ENCODE measurements at regions not wholly inside any gene's neighbourhood (a gene's known extent, or its start where the extent isn't known, plus 50 kb on each side); places are given as distances from the start of the nearest gene placed in this dataset.
A peak's percentile ranks its signal among the peaks of the same experiment; 100 is the strongest.

GRCh38 chr14:53796734-53797133 is 159.9 kb downstream of the BMP4 start:
- TF ChIP-seq JUND (IDR thresholded peaks at IDR 0.05; ENCODE audit: low read length) = no peak
- no peak for TF ChIP-seq NRF1 (IDR thresholded peaks at IDR 0.05; ENCODE audit: low read depth, low read length)
- no peak for TF ChIP-seq GABPA (IDR thresholded peaks at IDR 0.05; ENCODE audit: borderline replicate concordance, insufficient read depth, low read length)
- no peak overlapping the region for H2AFZ ChIP-seq (ENCODE audit: low read length)
- FAIRE-seq = no peak
- H3K27me3 ChIP-seq (replicated peaks in 1 of 4; ENCODE audit: control insufficient read depth in 3 of 4, extremely low read depth in 1 of 4, insufficient read depth in 3 of 4, low read length in 3 of 4) = no peaks in the 10 kb centered on the region
- no peaks in the 10 kb centered on the region for H3K9me3 ChIP-seq (ENCODE audit: insufficient read depth in 2 of 2, low read depth in 1 of 2, low read length in 1 of 2)
- H2BK120ac ChIP-seq (replicated peaks; ENCODE audit: low read depth, low read length) = no peak overlapping the region
- no peak overlapping the region for H3K4ac ChIP-seq (replicated peaks; ENCODE audit: insufficient read length, low read depth, low read length)
- no peaks in the 10 kb centered on the region for H3K79me1 ChIP-seq (ENCODE audit: low read depth, low read length)
- no peaks in the 10 kb centered on the region for H3K23me2 ChIP-seq (ENCODE audit: low read depth, low read length)
- H4K8ac ChIP-seq (ENCODE audit: extremely low read depth, insufficient read depth, low read length) = no peak overlapping the region
- ChIA-PET CTCF (ENCODE audit: partially characterized antibody) (interaction anchor here (2.1 kb wide), 1 partner anchor 532 kb away, joined by 4 read pairs; no protein-coding TSS in a partner anchor), POLR2A (ENCODE audit: partially characterized antibody) (no interaction called here)
- no peaks in the 10 kb centered on the region for H3K36me3 ChIP-seq (ENCODE audit: control insufficient read depth in 2 of 4, insufficient read depth in 4 of 4, low read length in 3 of 4)
- no peak overlapping the region for H4K91ac ChIP-seq (replicated peaks; ENCODE audit: insufficient read length, low read length)
- no peak overlapping the region for H2BK12ac ChIP-seq (ENCODE audit: low read depth, low read length)
- DNase-seq (ENCODE audit: low read depth in 1 of 2, low spot score in 2 of 2) = no peak
- no peak overlapping the region for H3K27ac ChIP-seq (ENCODE audit: low read depth, low read length)
- H3K9ac ChIP-seq (replicated peaks in 1 of 4; ENCODE audit: extremely low read depth in 1 of 4, low read depth in 3 of 4, low read length in 3 of 4) = no peak overlapping the region
- no peak overlapping the region for H3K4me3 ChIP-seq (ENCODE audit: extremely low read depth in 1 of 4, insufficient read depth in 2 of 4, low read depth in 3 of 4, low read length in 4 of 4)
- H4K5ac ChIP-seq (ENCODE audit: insufficient read length, low read depth, low read length) = no peak overlapping the region
- no peaks in the 10 kb centered on the region for H4K20me1 ChIP-seq (replicated peaks in 1 of 2; ENCODE audit: control insufficient read depth in 1 of 2, insufficient read depth in 2 of 2, low read length in 2 of 2)
- H3K79me2 ChIP-seq (ENCODE audit: control insufficient read depth in 1 of 2, insufficient read depth in 2 of 2, low read length in 2 of 2) = no peaks in the 10 kb centered on the region
- no peak overlapping the region for H3K14ac ChIP-seq (ENCODE audit: insufficient read length)
- peak overlapping the region; percentile 37; the same call in 1 of the 2 replicates for H2BK20ac ChIP-seq (ENCODE audit: low read length)
- H3K56ac ChIP-seq (replicated peaks; ENCODE audit: insufficient read length, low read depth, low read length) = no peak overlapping the region
- no peak overlapping the region for H2BK5ac ChIP-seq (ENCODE audit: low read depth, low read length)
- no peak overlapping the region for H3K4me2 ChIP-seq (ENCODE audit: insufficient read depth in 1 of 2, low read depth in 2 of 2, low read length in 2 of 2)
- 89% methylated on average over 1 of the region's 1 CpG; no CpG with 5 or more reads in 1 of the 2 experiments for WGBS, 2 experiments (ENCODE audit: extremely low coverage in 1 of 2, insufficient coverage in 1 of 2, insufficient read length in 1 of 2, insufficient replicate concordance in 2 of 2, low coverage in 1 of 2, low lambda C conversion rate in 2 of 2, missing lambda C conversion rate in 1 of 2)
- no peak overlapping the region for H2AK5ac ChIP-seq (ENCODE audit: low read depth, low read length)
- H3K18ac ChIP-seq (ENCODE audit: extremely low read depth, low read length) = no peak overlapping the region
- no peaks in the 10 kb centered on the region for H3K4me1 ChIP-seq (replicated peaks in 1 of 4; ENCODE audit: control insufficient read depth in 3 of 4, insufficient read depth in 4 of 4, low read length in 3 of 4)
- no peak overlapping the region for H2BK15ac ChIP-seq (ENCODE audit: low read length)
- H3K23ac ChIP-seq (ENCODE audit: insufficient read length) = no peak overlapping the region

All from H1 (cell line).